ENCODE measurements at regions not wholly inside any gene's neighbourhood (a gene's known extent, or its start where the extent isn't known, plus 50 kb on each side); places are given as distances from the start of the nearest gene placed in this dataset.

DNA sequence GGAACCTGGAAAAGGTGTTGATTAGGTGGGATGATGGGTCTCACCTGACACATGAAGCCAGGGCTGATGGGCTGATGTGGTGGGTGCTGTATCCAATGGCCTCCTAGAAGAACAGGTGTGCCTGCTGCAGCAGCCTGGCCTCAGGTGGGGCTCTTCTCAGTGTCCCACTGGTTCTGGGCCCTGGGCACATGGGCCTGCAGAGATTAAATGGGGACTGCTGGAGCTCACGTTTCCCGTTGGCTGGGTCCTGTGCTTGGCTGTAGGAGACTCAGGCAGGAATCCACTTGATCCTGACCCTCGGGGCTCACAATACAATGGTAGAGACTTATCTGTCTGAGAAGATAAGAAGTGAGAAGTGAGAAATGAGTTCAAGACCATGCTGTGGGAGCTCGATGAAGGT, 170.9 kb downstream of the KCNS3 start:
- ChIA-PET CTCF (interaction anchor here (0.5 kb wide), 1 partner anchor 991 kb away, joined by 3 read pairs; no protein-coding TSS in a partner anchor), POLR2A (no interaction called here)
- no peak overlapping the region for H3K27ac ChIP-seq (ENCODE audit: extremely low read depth, low read depth, low read length)
- H3K4me3 ChIP-seq (ENCODE audit: low read depth, low read length): no peak overlapping the region
- TF ChIP-seq ZNF629 (tag by site-specific recombination; IDR thresholded peaks at IDR 0.05): no peak
- no peak for TF ChIP-seq KLF9 (tag by site-specific recombination; IDR thresholded peaks at IDR 0.05; ENCODE audit: low read depth)
- TF ChIP-seq, protein P1, sequence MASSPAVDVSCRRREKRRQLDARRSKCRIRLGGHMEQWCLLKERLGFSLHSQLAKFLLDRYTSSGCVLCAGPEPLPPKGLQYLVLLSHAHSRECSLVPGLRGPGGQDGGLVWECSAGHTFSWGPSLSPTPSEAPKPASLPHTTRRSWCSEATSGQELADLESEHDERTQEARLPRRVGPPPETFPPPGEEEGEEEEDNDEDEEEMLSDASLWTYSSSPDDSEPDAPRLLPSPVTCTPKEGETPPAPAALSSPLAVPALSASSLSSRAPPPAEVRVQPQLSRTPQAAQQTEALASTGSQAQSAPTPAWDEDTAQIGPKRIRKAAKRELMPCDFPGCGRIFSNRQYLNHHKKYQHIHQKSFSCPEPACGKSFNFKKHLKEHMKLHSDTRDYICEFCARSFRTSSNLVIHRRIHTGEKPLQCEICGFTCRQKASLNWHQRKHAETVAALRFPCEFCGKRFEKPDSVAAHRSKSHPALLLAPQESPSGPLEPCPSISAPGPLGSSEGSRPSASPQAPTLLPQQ (tag by site-specific recombination; IDR thresholded peaks at IDR 0.05): no peak
- TF ChIP-seq, protein P2, sequence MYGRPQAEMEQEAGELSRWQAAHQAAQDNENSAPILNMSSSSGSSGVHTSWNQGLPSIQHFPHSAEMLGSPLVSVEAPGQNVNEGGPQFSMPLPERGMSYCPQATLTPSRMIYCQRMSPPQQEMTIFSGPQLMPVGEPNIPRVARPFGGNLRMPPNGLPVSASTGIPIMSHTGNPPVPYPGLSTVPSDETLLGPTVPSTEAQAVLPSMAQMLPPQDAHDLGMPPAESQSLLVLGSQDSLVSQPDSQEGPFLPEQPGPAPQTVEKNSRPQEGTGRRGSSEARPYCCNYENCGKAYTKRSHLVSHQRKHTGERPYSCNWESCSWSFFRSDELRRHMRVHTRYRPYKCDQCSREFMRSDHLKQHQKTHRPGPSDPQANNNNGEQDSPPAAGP (tag by site-specific recombination; IDR thresholded peaks at IDR 0.05): no peak
- no peak for TF ChIP-seq ZNF155 (tag by site-specific recombination; IDR thresholded peaks at IDR 0.05)
- no peak for TF ChIP-seq IKZF3 (tag by site-specific recombination; IDR thresholded peaks at IDR 0.05)
- no peak for TF ChIP-seq ZXDB (tag by site-specific recombination; IDR thresholded peaks at IDR 0.05)
- no peak for TF ChIP-seq ZNF501 (tag by site-specific recombination; IDR thresholded peaks at IDR 0.05)
- no peaks in the 10 kb centered on the region for H3K36me3 ChIP-seq (ENCODE audit: control insufficient read depth in 2 of 2, insufficient read depth in 1 of 2, low read length in 2 of 2)
- H3K9me3 ChIP-seq (ENCODE audit: control insufficient read depth, insufficient read depth, low read depth, low read length): no peaks in the 10 kb centered on the region
- no peaks in the 10 kb centered on the region for H3K4me1 ChIP-seq (ENCODE audit: control insufficient read depth, insufficient read depth, low read length)

DNA sequence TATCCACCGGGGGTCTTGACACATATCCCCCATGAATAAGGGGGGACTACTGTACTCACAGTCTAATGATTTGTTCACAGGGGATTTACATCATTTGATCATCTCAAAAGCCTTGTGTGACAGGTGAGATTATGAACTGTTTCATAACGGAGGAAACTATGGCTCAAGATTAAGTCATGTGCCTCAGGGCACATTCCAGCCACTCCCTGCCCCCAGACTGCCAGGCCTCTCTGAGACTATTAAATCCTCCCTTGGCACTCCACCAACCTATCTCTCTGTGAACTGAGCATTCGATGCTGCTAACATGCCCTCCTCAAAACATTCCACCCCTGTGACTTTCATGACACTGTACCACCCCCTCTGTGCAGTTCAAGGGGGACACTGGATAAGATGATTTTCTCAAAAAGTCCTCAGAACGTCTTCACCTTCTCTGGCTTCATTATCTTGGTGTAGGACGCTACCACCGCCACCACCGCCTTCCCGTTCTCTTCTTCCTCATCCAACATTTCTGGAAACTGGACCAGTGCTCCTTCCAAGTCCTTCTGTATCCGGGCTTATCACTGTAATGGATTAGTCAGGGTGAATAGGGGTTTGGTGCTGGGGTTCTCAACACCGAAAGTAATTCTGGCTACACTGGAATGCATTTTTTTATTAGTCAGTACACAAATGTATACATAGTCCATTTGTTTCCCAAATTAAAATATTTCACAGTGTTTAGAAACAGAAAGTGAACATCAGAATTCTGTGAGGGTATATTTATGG, 169.6 kb downstream of the KCNS3 start:
- ChIA-PET CTCF (no interaction called here), POLR2A (no interaction called here)
- H3K27ac ChIP-seq (ENCODE audit: extremely low read depth, low read depth, low read length): no peak overlapping the region

DNA sequence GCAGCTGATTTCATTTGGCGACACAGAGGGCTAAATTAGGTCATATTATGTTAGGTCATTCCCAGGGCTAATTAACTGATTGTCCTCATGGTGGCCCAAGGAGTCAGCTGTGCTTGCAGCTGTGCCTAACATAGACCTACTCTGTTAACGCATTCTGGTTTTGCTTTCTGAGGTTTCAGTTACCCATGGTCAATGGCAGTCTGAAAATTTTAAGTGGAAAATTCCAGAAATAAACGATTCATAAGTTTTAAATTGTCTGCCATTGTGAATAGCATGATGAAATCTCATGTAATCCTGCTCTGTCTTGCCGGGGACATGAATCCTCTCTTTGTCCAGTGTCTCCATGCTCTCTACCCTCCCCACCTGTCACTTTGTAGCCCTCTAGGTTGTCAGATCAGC, 168.7 kb downstream of the KCNS3 start:
- Histone ChIP-seq H3K36me3 (ENCODE audit: control insufficient read depth in 2 of 2, insufficient read depth in 1 of 2, low read length in 2 of 2) (no peaks in the 10 kb centered on the region), H3K4me1 (ENCODE audit: control insufficient read depth, insufficient read depth, low read length) (no peaks in the 10 kb centered on the region), H3K9me3 (ENCODE audit: control insufficient read depth, insufficient read depth, low read depth, low read length) (no peaks in the 10 kb centered on the region), H3K27ac (ENCODE audit: extremely low read depth, low read depth, low read length) (no peak overlapping the region), H3K4me3 (ENCODE audit: low read depth, low read length) (no peak overlapping the region)
- POLR2A ChIA-PET: no interaction called here
- CTCF ChIA-PET: interaction anchor here (1.4 kb wide), 1 partner anchor 102 kb away, joined by 3 read pairs; no protein-coding TSS in a partner anchor
- TF ChIP-seq ZBTB7A (tag by site-specific recombination; IDR thresholded peaks at IDR 0.05; ENCODE audit: low read depth) (no peak), ZNF19 (tag by site-specific recombination; IDR thresholded peaks at IDR 0.05; ENCODE audit: low read depth) (no peak), MYNN (tag by site-specific recombination; IDR thresholded peaks at IDR 0.05; ENCODE audit: borderline replicate concordance) (no peak), KLF8 (tag by site-specific recombination; IDR thresholded peaks at IDR 0.05) (no peak)
- TF ChIP-seq, protein P3, sequence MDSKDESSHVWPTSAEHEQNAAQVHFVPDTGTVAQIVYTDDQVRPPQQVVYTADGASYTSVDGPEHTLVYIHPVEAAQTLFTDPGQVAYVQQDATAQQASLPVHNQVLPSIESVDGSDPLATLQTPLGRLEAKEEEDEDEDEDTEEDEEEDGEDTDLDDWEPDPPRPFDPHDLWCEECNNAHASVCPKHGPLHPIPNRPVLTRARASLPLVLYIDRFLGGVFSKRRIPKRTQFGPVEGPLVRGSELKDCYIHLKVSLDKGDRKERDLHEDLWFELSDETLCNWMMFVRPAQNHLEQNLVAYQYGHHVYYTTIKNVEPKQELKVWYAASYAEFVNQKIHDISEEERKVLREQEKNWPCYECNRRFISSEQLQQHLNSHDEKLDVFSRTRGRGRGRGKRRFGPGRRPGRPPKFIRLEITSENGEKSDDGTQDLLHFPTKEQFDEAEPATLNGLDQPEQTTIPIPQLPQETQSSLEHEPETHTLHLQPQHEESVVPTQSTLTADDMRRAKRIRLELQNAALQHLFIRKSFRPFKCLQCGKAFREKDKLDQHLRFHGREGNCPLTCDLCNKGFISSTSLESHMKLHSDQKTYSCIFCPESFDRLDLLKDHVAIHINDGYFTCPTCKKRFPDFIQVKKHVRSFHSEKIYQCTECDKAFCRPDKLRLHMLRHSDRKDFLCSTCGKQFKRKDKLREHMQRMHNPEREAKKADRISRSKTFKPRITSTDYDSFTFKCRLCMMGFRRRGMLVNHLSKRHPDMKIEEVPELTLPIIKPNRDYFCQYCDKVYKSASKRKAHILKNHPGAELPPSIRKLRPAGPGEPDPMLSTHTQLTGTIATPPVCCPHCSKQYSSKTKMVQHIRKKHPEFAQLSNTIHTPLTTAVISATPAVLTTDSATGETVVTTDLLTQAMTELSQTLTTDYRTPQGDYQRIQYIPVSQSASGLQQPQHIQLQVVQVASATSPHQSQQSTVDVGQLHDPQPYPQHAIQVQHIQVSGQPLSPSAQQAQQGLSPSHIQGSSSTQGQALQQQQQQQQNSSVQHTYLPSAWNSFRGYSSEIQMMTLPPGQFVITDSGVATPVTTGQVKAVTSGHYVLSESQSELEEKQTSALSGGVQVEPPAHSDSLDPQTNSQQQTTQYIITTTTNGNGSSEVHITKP (tag by site-specific recombination; IDR thresholded peaks at IDR 0.05): no peak

More for the DNA sequence above, 169.6 kb downstream of the KCNS3 start:
- H3K4me3 ChIP-seq (ENCODE audit: low read depth, low read length): no peak overlapping the region
- no peaks in the 10 kb centered on the region for H3K4me1 ChIP-seq (ENCODE audit: control insufficient read depth, insufficient read depth, low read length)
- no peaks in the 10 kb centered on the region for H3K9me3 ChIP-seq (ENCODE audit: control insufficient read depth, insufficient read depth, low read depth, low read length)
- H3K36me3 ChIP-seq (ENCODE audit: control insufficient read depth in 2 of 2, insufficient read depth in 1 of 2, low read length in 2 of 2): no peaks in the 10 kb centered on the region
- peak; percentile 57 for TF ChIP-seq ZFHX2 (tag by site-specific recombination; conservative IDR thresholded peaks at IDR 0.05)
- no peak for TF ChIP-seq ZNF473 (tag by site-specific recombination; IDR thresholded peaks at IDR 0.05)
- TF ChIP-seq FEZF1 (tag by site-specific recombination; IDR thresholded peaks at IDR 0.05): peak; percentile 20; the same call in 1 of the 2 replicates
- no peak for TF ChIP-seq ZNF521 (tag by site-specific recombination; IDR thresholded peaks at IDR 0.05)

All from HEK293 (cell line).